GM12873 (cell line): ENCODE measurements at regions not wholly inside any gene's neighbourhood (a gene's known extent, or its start where the extent isn't known, plus 50 kb on each side); places are given as distances from the start of the nearest gene placed in this dataset.

Experiments
- CTCF ChIP-seq: IDR thresholded peaks from 2 replicates; pipeline ENCODE4 v1.5.1; 2012; ENCODE audit warnings: low read depth, mild to moderate bottlenecking, moderate library complexity, low read length, control low read depth; ENCODE audit not compliant: insufficient read depth; ENCODE audit errors: missing control alignments

- no peak for TF ChIP-seq CTCF
Observed at GRCh38 chr3:135310317-135310716, 515.3 kb downstream of the EPHB1 start.

GRCh38 chr3:135311699-135312098 is 516.6 kb downstream of the EPHB1 start:
- TF ChIP-seq CTCF: no peak

GRCh38 chr3:135314237-135314636 is 519.2 kb downstream of the EPHB1 start:
- no peak for TF ChIP-seq CTCF

- no peak for TF ChIP-seq CTCF
Observed at GRCh38 chr3:135324301-135324700, 529.2 kb downstream of the EPHB1 start.

- no peak for TF ChIP-seq CTCF
Observed at GRCh38 chr3:135325096-135325495, 530.0 kb downstream of the EPHB1 start.

GRCh38 chr3:135325726-135326235 is 530.7 kb downstream of the EPHB1 start:
- TF ChIP-seq CTCF: no peak

- TF ChIP-seq CTCF: no peak
Observed at GRCh38 chr3:135326851-135327250, 531.8 kb downstream of the EPHB1 start.

- TF ChIP-seq CTCF: no peak
Observed at GRCh38 chr3:135328036-135328435, 533.0 kb downstream of the EPHB1 start.
